HEK293 (cell line): ENCODE measurements at regions not wholly inside any gene's neighbourhood (a gene's known extent, or its start where the extent isn't known, plus 50 kb on each side); places are given as distances from the start of the nearest gene placed in this dataset.

ENCODE experiments used
- AEBP2 ChIP-seq: fragments of 450-650 bp; formaldehyde crosslinking; IDR thresholded peaks from 2 replicates; pipeline ENCODE4 v1.5.1; 2016; ENCODE audit warnings: missing biosample characterization, missing genetic modification characterization, borderline replicate concordance
- ZBTB21 ChIP-seq: fragments of 450-650 bp; formaldehyde crosslinking; IDR thresholded peaks from 2 replicates; pipeline ENCODE4 v1.5.1; 2017; ENCODE audit warnings: missing biosample characterization, missing genetic modification characterization

- TF ChIP-seq AEBP2 (tag by site-specific recombination) = no peak
- no peak for TF ChIP-seq ZBTB21 (tag by site-specific recombination)
These were observed 118.3 kb upstream of the NEDD4L start for GRCh38 chr18:57925706-57926105.
